Uterus (tissue), 3 donors: ENCODE measurements at regions not wholly inside any gene's neighbourhood (a gene's known extent, or its start where the extent isn't known, plus 50 kb on each side); places are given as distances from the start of the nearest gene placed in this dataset.

Experiments
- DNase-seq, 2 donors: peaks; one replicate each; pipeline ENCODE4 v3.0.0-alpha.2; 2019 to 2020
- H3K27ac ChIP-seq, 2 donors: fragments of 200-600 bp; sonication (generic); 1 replicate in 1 of 2; 2 replicates in 1 of 2; pipeline ENCODE4 v1.5.1; 2016 to 2018
- H3K27me3 ChIP-seq, 2 donors: fragments of 200-600 bp; sonication (generic); one replicate each; pipeline ENCODE4 v1.5.1; 2018 to 2019; ENCODE audit warnings: control low read depth in 1 of 2
- H3K36me3 ChIP-seq, 2 donors: fragments of 200-600 bp; sonication (generic); one replicate each; pipeline ENCODE4 v1.5.1; 2019; ENCODE audit warnings: control low read depth in 1 of 2
- H3K4me1 ChIP-seq, 2 donors: fragments of 200-600 bp; sonication (generic); one replicate each; pipeline ENCODE4 v1.5.1; 2018 to 2019; ENCODE audit warnings: control low read depth in 1 of 2
- H3K4me3 ChIP-seq, 2 donors: fragments of 200-600 bp; sonication (generic); 1 replicate in 1 of 2; 2 replicates in 1 of 2; pipeline ENCODE4 v1.5.1; 2018 to 2019; ENCODE audit warnings: mild to moderate bottlenecking in 1 of 2
- H3K9me3 ChIP-seq, 2 donors: fragments of 200-600 bp; sonication (generic); one replicate each; pipeline ENCODE4 v1.5.1; 2019; ENCODE audit warnings: control low read depth in 1 of 2
- CTCF ChIP-seq, 4 experiments: fragments of 200-600 bp in 2 of 4; fragments of 450-650 bp in 2 of 4; sonication (generic) in 2 of 4; IDR thresholded peaks; one replicate each; pipeline ENCODE4 v1.5.1; 2016 to 2019; ENCODE audit warnings: antibody characterized with exemption in 4 of 4, mild to moderate bottlenecking in 2 of 4, moderate library complexity in 1 of 4
- POLR2A ChIP-seq, 2 donors: fragments of 450-650 bp; IDR thresholded peaks; one replicate each; pipeline ENCODE4 v1.6.1; 2016; ENCODE audit warnings: antibody characterized with exemption in 2 of 2, mild to moderate bottlenecking in 1 of 2, moderate library complexity in 1 of 2
- intact Hi-C: fragments of 100-400 bp; cut with DNase I; formaldehyde crosslinking; loops from one replicate; pipeline ENCODE4 v1.15.1; 2023; ENCODE audit warnings: low total_unique reads
- donor health status: DM: yes; HTN: yes; CAD: no.

- TF ChIP-seq CTCF (IDR thresholded peaks at IDR 0.05) (no peak), POLR2A (IDR thresholded peaks at IDR 0.05) (no peak)
- H3K4me1 ChIP-seq: no peaks in the 10 kb centered on the region
These were observed 858.5 kb upstream of the B3GALT2 start for GRCh38 chr1:194044892-194045291.

GRCh38 chr1:194043984-194044755 lies 857.8 kb upstream of the B3GALT2 start:
- TF ChIP-seq CTCF (IDR thresholded peaks at IDR 0.05): no peak
- no peak for TF ChIP-seq POLR2A (IDR thresholded peaks at IDR 0.05)
- no peak overlapping the region for H3K4me3 ChIP-seq
- H3K4me1 ChIP-seq: no peaks in the 10 kb centered on the region
- H3K27ac ChIP-seq: no peak overlapping the region
- intact Hi-C loops: no loop called here
- no peaks in the 10 kb centered on the region for H3K27me3 ChIP-seq
- no peaks in the 10 kb centered on the region for H3K9me3 ChIP-seq
- no peak for DNase-seq
- H3K36me3 ChIP-seq: no peaks in the 10 kb centered on the region

More at GRCh38 chr1:194044892-194045291, 858.5 kb upstream of the B3GALT2 start:
- Histone ChIP-seq H3K36me3 (no peaks in the 10 kb centered on the region), H3K27ac (no peak overlapping the region), H3K9me3 (no peaks in the 10 kb centered on the region), H3K4me3 (no peak overlapping the region), H3K27me3 (no peaks in the 10 kb centered on the region)
- intact Hi-C loops: no loop called here
- no peak for DNase-seq

GRCh38 chr1:194042736-194043135 lies 856.3 kb upstream of the B3GALT2 start:
- intact Hi-C loops: no loop called here
- Histone ChIP-seq H3K9me3 (no peaks in the 10 kb centered on the region), H3K27me3 (no peaks in the 10 kb centered on the region), H3K36me3 (no peaks in the 10 kb centered on the region), H3K27ac (no peak overlapping the region), H3K4me3 (no peak overlapping the region), H3K4me1 (no peaks in the 10 kb centered on the region)
- no peak for DNase-seq
- TF ChIP-seq POLR2A (IDR thresholded peaks at IDR 0.05) (no peak), CTCF (IDR thresholded peaks at IDR 0.05) (no peak)

- DNase-seq: no peak
- H3K9me3 ChIP-seq: no peaks in the 10 kb centered on the region
- no peaks in the 10 kb centered on the region for H3K36me3 ChIP-seq
These were observed 854.1 kb upstream of the B3GALT2 start for GRCh38 chr1:194040496-194040895.

More at GRCh38 chr1:194040496-194040895, 854.1 kb upstream of the B3GALT2 start:
- H3K27me3 ChIP-seq: no peaks in the 10 kb centered on the region
- TF ChIP-seq POLR2A (IDR thresholded peaks at IDR 0.05) (no peak), CTCF (IDR thresholded peaks at IDR 0.05) (no peak)
- H3K27ac ChIP-seq: no peak overlapping the region
- intact Hi-C loops: no loop called here
- no peak overlapping the region for H3K4me3 ChIP-seq
- no peaks in the 10 kb centered on the region for H3K4me1 ChIP-seq
